Right ventricle myocardium inferior (tissue), 1 donor: ENCODE measurements at regions not wholly inside any gene's neighbourhood (a gene's known extent, or its start where the extent isn't known, plus 50 kb on each side); places are given as distances from the start of the nearest gene placed in this dataset.
"Not testable (repeated sequence)": the region's sequence is repeated elsewhere in the genome, so short reads cannot be mapped to it uniquely, and the experiment has no call there.

Source experiments
- ATAC-seq: fragments of 200-7000 bp; cut with Tn5 transposase; one replicate; pipeline ENCODE4 v1.9.1; 2020; ENCODE audit warnings: mild to moderate bottlenecking, moderate library complexity
- DNase-seq: peaks from one replicate; pipeline ENCODE4 v3.0.0; 2021; ENCODE audit errors: missing footprints
- intact Hi-C: fragments of 100-400 bp; cut with DNase I; formaldehyde crosslinking; loops from one replicate; pipeline ENCODE4 v1.11.0; 2022
- donor health status: DM: no; HTN: yes; CAD: no; lungs with severe emphysema.

- intact Hi-C loops, result no loop called here
- ATAC-seq, result no peak
Measured at GRCh38 chr16:35574454-35575431, 2115.3 kb downstream of the TP53TG3F start.

DNA sequence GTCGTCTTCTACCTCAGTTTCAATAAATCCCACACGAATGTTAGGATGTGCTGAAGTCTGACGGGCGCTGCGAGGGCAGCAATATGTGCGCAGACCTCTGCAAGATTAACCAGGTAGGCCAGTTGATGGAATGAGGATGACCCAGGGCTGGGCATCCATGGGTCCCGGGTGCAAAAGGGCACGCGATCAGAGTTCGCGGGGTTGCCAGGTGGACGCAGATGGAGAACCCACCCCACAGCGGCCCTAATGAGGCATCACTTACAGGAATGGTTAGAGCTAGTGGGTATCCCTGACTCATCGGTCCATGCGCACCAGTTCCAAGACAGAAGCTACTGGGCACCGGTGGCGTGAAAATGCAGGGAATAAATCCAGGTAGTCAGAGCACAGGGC lies 2116.0 kb downstream of the TP53TG3F start:
- DNase-seq, result no peak
- intact Hi-C loops, result no loop called here
- no peak for ATAC-seq

More at GRCh38 chr16:35574454-35575431, 2115.3 kb downstream of the TP53TG3F start:
- DNase-seq, result no peak

DNA sequence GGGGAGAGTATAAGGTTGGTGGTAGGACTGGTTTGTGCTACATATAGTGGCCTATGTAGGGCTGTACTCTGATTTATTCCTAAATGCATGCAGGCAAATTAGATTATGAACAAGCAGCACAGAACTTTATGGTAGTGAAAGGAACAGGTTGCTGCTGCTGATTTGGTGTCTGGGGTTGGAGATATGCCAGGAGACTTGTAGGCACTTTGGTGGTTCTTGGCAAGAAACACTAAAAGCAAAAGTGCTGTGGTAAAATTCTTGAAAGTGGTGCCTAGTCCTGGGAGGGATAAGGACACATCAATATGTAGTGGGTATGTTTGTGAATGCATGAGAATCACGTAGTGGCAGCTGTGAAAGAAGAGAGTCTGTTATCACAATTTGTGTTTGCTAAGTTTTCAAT lies 2126.0 kb downstream of the TP53TG3F start:
- no peak for ATAC-seq
- intact Hi-C loops, result no loop called here
- DNase-seq, result no peak

DNA sequence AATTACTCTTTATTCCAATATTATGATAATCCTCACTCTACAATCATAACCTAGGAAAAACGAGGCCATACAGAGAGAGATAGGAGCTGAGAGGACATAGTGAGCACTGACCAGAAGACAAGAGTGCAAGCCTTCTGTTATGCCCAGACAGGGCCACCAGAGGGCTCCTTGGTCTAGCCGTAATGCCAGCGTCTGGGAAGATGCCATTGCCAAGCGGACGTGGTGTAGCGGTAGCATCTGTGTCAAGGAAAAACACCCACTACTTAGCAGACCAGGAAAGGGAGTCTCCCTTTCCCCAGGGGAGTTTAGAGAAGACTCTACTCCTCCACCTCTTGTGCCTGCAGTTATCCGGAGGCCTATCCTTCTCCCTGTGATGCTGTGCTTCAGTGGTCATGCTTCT lies 2131.5 kb downstream of the TP53TG3F start:
- intact Hi-C loops, DNase-seq, ATAC-seq: not testable (repeated sequence)

GRCh38 chr16:35596467-35596866 lies 2137.1 kb downstream of the TP53TG3F start:
- DNase-seq (no peak), ATAC-seq (no peak)
- intact Hi-C loops, result no loop called here

GRCh38 chr16:35598696-35599332 lies 2139.4 kb downstream of the TP53TG3F start:
- no peak for ATAC-seq
- DNase-seq, result no peak
- intact Hi-C loops, result no loop called here

- intact Hi-C loops, result no loop called here
- ATAC-seq (no peak), DNase-seq (no peak)
Measured at GRCh38 chr16:35599429-35600160, 2140.2 kb downstream of the TP53TG3F start.

DNA sequence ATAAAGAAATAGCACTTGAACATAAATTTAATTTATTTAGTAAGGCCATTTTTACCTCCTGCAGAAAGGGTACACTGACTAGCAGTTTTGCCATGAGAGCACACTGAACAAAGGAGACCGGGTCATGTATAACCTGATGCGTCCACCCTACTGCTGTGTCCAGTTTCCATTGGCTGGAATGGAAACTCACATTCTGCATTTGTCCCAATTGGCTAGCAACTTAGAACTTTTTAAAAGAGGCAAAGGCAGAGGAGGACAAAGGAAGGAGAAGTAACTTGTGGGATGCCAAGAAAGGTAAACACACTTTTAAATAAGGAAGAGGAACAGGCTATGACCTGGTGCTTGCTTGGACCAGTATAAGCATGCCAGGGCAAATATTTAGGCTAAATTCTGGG lies 2140.7 kb downstream of the TP53TG3F start:
- DNase-seq, intact Hi-C loops, ATAC-seq: not testable (repeated sequence)

- intact Hi-C loops, result no loop called here
- DNase-seq (no peak), ATAC-seq (no peak)
Measured at GRCh38 chr16:35602116-35602515, 2142.7 kb downstream of the TP53TG3F start.

GRCh38 chr16:35603371-35603770 lies 2144.0 kb downstream of the TP53TG3F start:
- ATAC-seq, intact Hi-C loops, DNase-seq: not testable (repeated sequence)

GRCh38 chr16:35605921-35606320 lies 2146.5 kb downstream of the TP53TG3F start:
- intact Hi-C loops, result no loop called here
- DNase-seq, result no peak
- no peak for ATAC-seq

DNA sequence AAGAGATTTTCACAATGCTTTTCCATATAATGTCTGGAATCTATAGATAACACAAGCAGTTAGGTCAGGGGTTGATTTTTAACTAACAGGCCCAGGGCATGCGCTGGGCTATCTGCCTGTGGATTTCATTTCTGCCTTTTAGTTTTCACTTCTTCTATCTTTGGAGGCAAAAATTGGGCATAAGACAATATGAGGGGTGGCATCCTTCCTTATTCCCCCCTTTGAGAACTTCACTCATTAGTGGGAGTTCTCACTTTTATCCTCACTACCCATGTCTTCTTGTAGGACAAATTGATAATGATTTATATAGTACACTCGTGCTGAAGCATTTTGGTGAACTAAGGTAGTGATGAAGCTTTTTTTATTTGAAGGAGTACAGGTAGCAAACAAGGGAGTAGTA lies 2155.5 kb downstream of the TP53TG3F start:
- intact Hi-C loops, DNase-seq, ATAC-seq: not testable (repeated sequence)

DNA sequence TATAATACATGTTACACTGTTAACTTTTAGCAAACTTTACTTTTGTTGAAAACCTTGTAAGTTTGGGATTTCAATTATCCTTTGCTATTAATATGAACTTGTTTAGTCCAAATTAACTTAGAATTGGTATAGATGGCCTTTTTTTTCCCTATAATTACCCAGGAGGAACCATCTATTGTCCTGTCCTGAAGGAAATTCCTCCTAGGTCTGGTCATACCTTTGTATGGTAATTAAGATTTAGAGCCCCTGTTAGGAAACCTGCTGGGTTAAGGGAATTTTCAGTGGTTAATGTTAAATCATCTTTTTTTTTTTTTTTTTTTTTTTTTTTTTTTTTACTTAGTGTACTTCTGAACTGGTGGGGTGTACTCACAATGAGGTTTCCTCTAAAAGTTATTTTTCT lies 2159.8 kb downstream of the TP53TG3F start:
- DNase-seq, intact Hi-C loops, ATAC-seq: not testable (repeated sequence)

DNA sequence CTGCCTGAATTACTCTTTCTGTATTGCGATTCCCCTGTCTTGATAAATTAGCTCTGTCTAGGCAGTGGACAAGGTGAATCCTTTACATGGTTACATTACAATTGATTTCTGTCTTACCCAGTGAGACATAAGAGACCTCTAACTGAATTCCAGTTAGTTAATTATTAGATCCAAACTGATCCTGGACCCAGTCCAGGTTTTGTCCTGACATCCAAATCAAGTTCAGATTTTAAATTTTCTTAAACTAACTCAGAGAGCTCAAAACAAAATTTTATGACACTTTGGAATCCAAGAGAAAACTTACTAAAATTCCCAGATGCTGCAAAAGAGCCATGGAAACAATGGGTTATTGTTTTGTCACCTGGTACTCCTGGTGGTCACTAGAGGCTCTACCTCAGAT lies 2166.6 kb downstream of the TP53TG3F start:
- DNase-seq (no peak), ATAC-seq (no peak)
- intact Hi-C loops, result no loop called here

- intact Hi-C loops, result no loop called here
- DNase-seq, result no peak
- no peak for ATAC-seq
Measured at GRCh38 chr16:35628976-35629375, 2169.6 kb downstream of the TP53TG3F start.

- no peak for ATAC-seq
- DNase-seq, result no peak
- intact Hi-C loops, result no loop called here
Measured at GRCh38 chr16:35631261-35631945, 2172.0 kb downstream of the TP53TG3F start.

DNA sequence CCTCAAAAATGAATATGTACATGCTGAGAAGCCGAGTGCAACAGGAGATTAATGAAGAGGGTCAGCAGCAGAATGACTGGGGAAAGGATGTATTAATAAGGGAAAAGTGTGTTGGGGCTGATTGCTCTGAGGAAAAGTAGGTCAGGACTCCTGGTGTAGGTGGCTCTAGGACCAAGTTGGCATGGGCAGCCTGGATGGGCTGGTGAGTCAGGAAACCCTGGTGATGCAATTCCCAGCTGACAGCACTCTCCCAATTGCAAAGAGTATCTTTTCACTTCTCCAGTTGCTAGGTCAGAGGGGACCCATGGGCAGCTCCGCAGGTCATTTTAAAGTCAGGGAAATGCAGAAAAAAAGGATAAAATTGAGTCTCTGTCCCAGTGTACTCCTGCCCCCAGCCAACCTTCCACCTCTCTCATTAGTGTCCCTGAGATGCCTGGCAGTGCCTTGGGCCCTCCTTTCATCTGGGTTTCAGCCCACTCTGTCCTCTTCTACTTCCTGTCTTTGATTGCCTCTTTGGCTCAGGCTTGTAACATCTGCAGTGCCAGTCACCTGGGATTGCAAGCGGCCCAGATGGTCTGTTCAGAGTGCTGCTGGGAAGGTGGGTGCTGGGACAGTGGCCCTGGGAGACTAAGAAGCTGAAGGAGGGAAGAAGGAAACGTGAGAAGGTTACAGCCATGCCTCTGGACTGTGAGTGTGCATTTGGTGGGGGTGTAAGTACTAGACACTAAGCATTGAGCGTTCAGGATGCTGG lies 2177.2 kb downstream of the TP53TG3F start:
- DNase-seq (no peak), ATAC-seq (no peak)
- intact Hi-C loops, result no loop called here

- DNase-seq (no peak), ATAC-seq (no peak)
- intact Hi-C loops, result no loop called here
Measured at GRCh38 chr16:35637683-35638082, 2178.3 kb downstream of the TP53TG3F start.
